Upper lobe of left lung (tissue), 4 donors: ENCODE measurements at regions not wholly inside any gene's neighbourhood (a gene's known extent, or its start where the extent isn't known, plus 50 kb on each side); places are given as distances from the start of the nearest gene placed in this dataset.

Experiments used
- EP300 ChIP-seq, 4 donors: sonication (generic); formaldehyde crosslinking; IDR thresholded peaks; one replicate each; pipeline ENCODE4 v1.5.1; 2017; ENCODE audit warnings: antibody characterized with exemption in 4 of 4, control low read depth in 2 of 4
- POLR2A ChIP-seq, 4 donors: fragments of 450-650 bp; IDR thresholded peaks; one replicate each; pipeline ENCODE4 v1.5.1; 2016 to 2017; ENCODE audit warnings: antibody characterized with exemption in 4 of 4, mild to moderate bottlenecking in 2 of 4
- POLR2AphosphoS5 ChIP-seq, 2 donors: sonication (generic); formaldehyde crosslinking; IDR thresholded peaks; one replicate each; pipeline ENCODE4 v1.5.1; 2017; ENCODE audit warnings: antibody characterized with exemption in 2 of 2
- TF ChIP-seq, protein P1 (sequence below), 6 experiments: fragments of 450-650 bp in 4 of 6; fragments of 200-600 bp in 2 of 6; sonication (generic) in 2 of 6; IDR thresholded peaks; one replicate each; pipeline ENCODE4 v1.5.1; 2016 to 2019; ENCODE audit warnings: antibody characterized with exemption in 6 of 6

DNA sequence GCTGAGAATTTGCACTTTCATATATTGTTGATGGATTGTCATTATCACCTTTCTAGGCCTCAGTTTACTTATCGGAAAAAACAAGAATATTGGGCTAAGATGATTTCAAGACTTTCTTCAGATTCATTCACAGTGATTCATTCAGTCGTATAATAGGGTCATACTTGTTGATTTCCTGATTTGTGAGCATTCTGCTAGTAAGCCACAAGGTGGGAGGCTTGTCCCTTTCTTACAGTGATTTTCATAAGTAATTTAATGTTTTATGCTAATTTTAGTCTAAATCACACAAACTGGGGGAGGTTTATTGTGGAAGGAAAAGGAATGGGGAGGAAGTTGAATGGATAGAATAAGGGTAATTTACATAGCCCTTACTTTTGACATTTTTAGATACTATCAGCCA lies 126.8 kb upstream of the GOLGA6L4 start:
- TF ChIP-seq EP300 (IDR thresholded peaks at IDR 0.05) (no peak), POLR2A (IDR thresholded peaks at IDR 0.05) (no peak), POLR2AphosphoS5 (IDR thresholded peaks at IDR 0.05) (no peak)
- TF ChIP-seq, protein P1, sequence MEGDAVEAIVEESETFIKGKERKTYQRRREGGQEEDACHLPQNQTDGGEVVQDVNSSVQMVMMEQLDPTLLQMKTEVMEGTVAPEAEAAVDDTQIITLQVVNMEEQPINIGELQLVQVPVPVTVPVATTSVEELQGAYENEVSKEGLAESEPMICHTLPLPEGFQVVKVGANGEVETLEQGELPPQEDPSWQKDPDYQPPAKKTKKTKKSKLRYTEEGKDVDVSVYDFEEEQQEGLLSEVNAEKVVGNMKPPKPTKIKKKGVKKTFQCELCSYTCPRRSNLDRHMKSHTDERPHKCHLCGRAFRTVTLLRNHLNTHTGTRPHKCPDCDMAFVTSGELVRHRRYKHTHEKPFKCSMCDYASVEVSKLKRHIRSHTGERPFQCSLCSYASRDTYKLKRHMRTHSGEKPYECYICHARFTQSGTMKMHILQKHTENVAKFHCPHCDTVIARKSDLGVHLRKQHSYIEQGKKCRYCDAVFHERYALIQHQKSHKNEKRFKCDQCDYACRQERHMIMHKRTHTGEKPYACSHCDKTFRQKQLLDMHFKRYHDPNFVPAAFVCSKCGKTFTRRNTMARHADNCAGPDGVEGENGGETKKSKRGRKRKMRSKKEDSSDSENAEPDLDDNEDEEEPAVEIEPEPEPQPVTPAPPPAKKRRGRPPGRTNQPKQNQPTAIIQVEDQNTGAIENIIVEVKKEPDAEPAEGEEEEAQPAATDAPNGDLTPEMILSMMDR (IDR thresholded peaks at IDR 0.05): no peak
